Common myeloid progenitor, CD34-positive (primary cell): ENCODE measurements at regions not wholly inside any gene's neighbourhood (a gene's known extent, or its start where the extent isn't known, plus 50 kb on each side); places are given as distances from the start of the nearest gene placed in this dataset.

Experiments used
- CTCF ChIA-PET: fragments of 350-600 bp; sonication (Branson Sonifier 250); formaldehyde crosslinking; loops from one replicate; lab custom pipeline; 2021; ENCODE audit warnings: antibody characterized with exemption; lab: Charles Lee
- POLR2A ChIA-PET: fragments of 350-600 bp; sonication (Branson Sonifier 250); formaldehyde crosslinking; loops from one replicate; lab custom pipeline; 2021; ENCODE audit warnings: antibody characterized with exemption; lab: Charles Lee
- DNase-seq, 3 donors: peaks; one replicate each; pipeline versions ENCODE4 v3.0.0 to v3.0.0-alpha.2; 2013
- H3K27ac ChIP-seq, 2 experiments: 1 replicate in 1 of 2; 2 replicates in 1 of 2; pipeline ENCODE4 v1.7.0; 2013; ENCODE audit warnings: inconsistent platforms in 2 of 2, low read length in 2 of 2, mild to moderate bottlenecking in 2 of 2, low read depth in 1 of 2, moderate library complexity in 1 of 2; ENCODE audit not compliant: severe bottlenecking in 2 of 2, insufficient read depth in 1 of 2, poor library complexity in 1 of 2
- H3K27me3 ChIP-seq, 5 experiments: replicated peaks in 2 of 5; 1 replicate in 3 of 5; 2 replicates in 2 of 5; pipeline versions ENCODE4 v1.6.1 to v1.7.0; 2013; ENCODE audit warnings: low read length in 4 of 5, mild to moderate bottlenecking in 2 of 5, moderate library complexity in 2 of 5, inconsistent platforms in 1 of 5; ENCODE audit not compliant: insufficient read depth in 5 of 5, control insufficient read depth in 4 of 5
- H3K36me3 ChIP-seq, 4 experiments: 1 replicate in 2 of 4; 2 replicates in 2 of 4; pipeline versions ENCODE4 v1.6.1 to v1.7.0; 2013; ENCODE audit warnings: low read length in 3 of 4, control low read depth in 1 of 4, mild to moderate bottlenecking in 1 of 4; ENCODE audit not compliant: control insufficient read depth in 4 of 4, insufficient read depth in 4 of 4
- H3K4me1 ChIP-seq, 4 experiments: 1 replicate in 3 of 4; 2 replicates in 1 of 4; pipeline versions ENCODE4 v1.6.1 to v1.7.1; 2013; ENCODE audit warnings: low read length in 3 of 4, mild to moderate bottlenecking in 3 of 4, control low read depth in 1 of 4, inconsistent platforms in 1 of 4, moderate library complexity in 1 of 4; ENCODE audit not compliant: control insufficient read depth in 4 of 4, insufficient read depth in 4 of 4; ENCODE audit errors: control extremely low read depth in 1 of 4
- H3K4me3 ChIP-seq, 7 experiments: 1 replicate in 4 of 7; 2 replicates in 3 of 7; pipeline versions ENCODE4 v1.5.1 to v1.7.0; 2013; ENCODE audit warnings: mild to moderate bottlenecking in 7 of 7, low read length in 6 of 7, moderate library complexity in 6 of 7, inconsistent platforms in 2 of 7, low read depth in 2 of 7, control low read depth in 1 of 7; ENCODE audit not compliant: insufficient read depth in 4 of 7, control insufficient read depth in 1 of 7; ENCODE audit errors: extremely low read depth in 1 of 7
- H3K9me3 ChIP-seq, 5 experiments: 1 replicate in 4 of 5; 2 replicates in 1 of 5; pipeline versions ENCODE4 v1.6.1 to v1.7.1; 2013; ENCODE audit warnings: low read length in 4 of 5, mild to moderate bottlenecking in 2 of 5, inconsistent platforms in 1 of 5, low read depth in 1 of 5, moderate library complexity in 1 of 5; ENCODE audit not compliant: control insufficient read depth in 4 of 5, insufficient read depth in 2 of 5; ENCODE audit errors: control extremely low read depth in 1 of 5
- WGBS: methylation state at CpG from one replicate; pipeline ENCODE4 v1.1.5; 2013; ENCODE audit not compliant: insufficient coverage; 5-methylcytosine and 5-hydroxymethylcytosine counted together

DNA sequence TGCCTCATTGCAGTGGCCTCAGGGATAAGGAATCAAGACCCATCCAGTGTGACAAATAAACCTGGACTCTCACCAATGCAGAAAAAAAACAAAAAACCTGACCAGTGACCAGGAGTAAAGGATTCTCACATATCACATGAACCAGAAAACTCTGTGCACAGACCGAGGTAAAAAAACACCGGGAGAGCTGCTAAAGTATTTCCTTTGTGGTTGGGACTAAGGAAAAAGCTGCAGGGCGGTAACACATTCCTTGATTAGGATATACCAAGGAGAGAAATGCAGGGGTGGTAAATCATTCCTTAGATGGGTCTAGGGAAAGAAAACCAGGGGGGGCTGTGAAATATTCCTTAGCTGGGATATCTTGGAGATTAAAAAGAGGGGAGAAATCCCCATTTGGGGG, 64.8 kb upstream of the ZNF85 start:
- no peak overlapping the region for H3K27ac ChIP-seq
- no peak overlapping the region for H3K4me3 ChIP-seq
- H3K4me1 ChIP-seq = no peaks in the 10 kb centered on the region
- H3K27me3 ChIP-seq = no peaks in the 10 kb centered on the region
- DNase-seq = no peak
- H3K36me3 ChIP-seq = no peaks in the 10 kb centered on the region
- POLR2A ChIA-PET = no interaction called here
- peaks cover 3 to 32% (median 14%) of the 10 kb centered on the region in 5 experiments for H3K9me3 ChIP-seq
- 100% methylated on average over 1 of the region's 3 CpGs for WGBS
- CTCF ChIA-PET = no interaction called here

DNA sequence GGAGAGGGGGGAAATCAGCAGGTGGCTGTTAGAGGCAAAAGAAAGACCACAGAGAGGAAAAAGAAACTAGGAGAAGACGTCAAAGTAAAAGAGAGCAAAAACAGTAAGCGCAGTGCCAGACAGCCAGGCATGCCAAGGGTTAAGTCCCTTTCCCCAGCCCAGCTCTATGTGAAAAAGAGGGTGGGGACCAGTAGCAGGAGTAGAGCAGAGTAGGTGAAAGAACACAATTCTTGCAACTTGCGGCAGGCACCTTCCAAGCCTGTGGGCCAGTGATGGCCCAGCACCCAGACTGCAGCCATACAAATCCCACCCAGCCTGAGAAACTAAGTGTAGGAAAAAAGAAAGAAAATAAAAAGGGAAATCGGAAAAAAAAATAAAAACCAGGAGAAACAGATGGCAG, 64.2 kb upstream of the ZNF85 start:
- 72% methylated on average over 2 of the region's 4 CpGs for WGBS
- CTCF ChIA-PET = no interaction called here

DNA sequence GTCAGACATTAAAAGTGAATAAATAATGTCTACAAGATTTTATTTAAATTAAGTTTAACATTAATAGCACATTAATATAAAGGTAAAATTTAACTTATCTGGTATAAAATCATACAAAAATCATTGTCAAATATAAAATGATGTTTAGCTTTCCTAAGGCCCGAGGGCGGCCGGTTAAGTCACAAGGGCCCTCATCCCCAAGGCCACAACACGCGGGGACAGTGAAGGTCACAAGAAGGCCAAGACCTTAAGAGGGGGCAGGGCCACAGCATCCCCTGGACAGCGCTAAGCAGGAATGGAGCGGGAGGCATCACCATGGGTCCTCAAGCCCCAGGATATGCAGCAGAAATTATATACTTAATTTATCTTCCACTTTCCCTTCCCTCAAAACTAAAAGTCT, 62.7 kb upstream of the ZNF85 start:
- POLR2A ChIA-PET = no interaction called here

More for the DNA sequence above, 64.2 kb upstream of the ZNF85 start:
- Histone ChIP-seq H3K36me3 (no peaks in the 10 kb centered on the region), H3K9me3 (peaks cover 3 to 32% (median 15%) of the 10 kb centered on the region in 5 experiments), H3K27me3 (no peaks in the 10 kb centered on the region), H3K27ac (no peak overlapping the region), H3K4me1 (no peaks in the 10 kb centered on the region), H3K4me3 (no peak overlapping the region)
- DNase-seq = no peak
- POLR2A ChIA-PET = no interaction called here

DNA sequence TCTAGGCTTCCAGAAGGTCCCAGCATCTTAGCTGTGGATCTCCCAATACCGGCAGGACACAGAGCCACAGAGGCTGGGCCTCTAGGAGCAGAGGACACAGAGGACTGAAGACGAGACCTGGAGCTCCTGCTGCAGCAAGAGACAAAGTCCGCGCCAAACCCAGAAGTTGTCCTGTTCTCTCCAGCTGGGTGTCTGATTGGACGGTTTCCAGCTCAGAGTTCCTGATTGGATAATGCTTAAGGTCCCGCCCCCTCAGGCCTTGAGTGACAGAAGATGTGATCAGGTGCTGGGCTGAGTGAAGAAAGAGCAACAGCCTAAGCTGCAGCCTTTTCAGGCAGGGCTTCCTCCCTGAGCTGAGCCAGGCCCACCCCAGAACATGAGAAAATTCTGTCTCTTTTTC, 59.9 kb upstream of the ZNF85 start:
- CTCF ChIA-PET = no interaction called here

More for the DNA sequence above, 62.7 kb upstream of the ZNF85 start:
- no peak for DNase-seq
- WGBS = 91% methylated on average over 7 of the region's 7 CpGs
- H3K36me3 ChIP-seq = no peaks in the 10 kb centered on the region
- CTCF ChIA-PET = no interaction called here
- H3K4me1 ChIP-seq = no peaks in the 10 kb centered on the region
- H3K9me3 ChIP-seq = peaks cover 2 to 37% (median 15%) of the 10 kb centered on the region in 5 experiments
- H3K27me3 ChIP-seq = no peaks in the 10 kb centered on the region
- no peak overlapping the region for H3K27ac ChIP-seq
- no peak overlapping the region for H3K4me3 ChIP-seq

More for the DNA sequence above, 59.9 kb upstream of the ZNF85 start:
- Histone ChIP-seq H3K4me1 (no peaks in the 10 kb centered on the region), H3K9me3 (peaks cover 0 to 50% (median 12%) of the 10 kb centered on the region in 5 experiments), H3K27me3 (no peaks in the 10 kb centered on the region), H3K36me3 (no peaks in the 10 kb centered on the region), H3K27ac (no peak overlapping the region), H3K4me3 (no peak overlapping the region)
- DNase-seq = no peak
- 91% methylated on average over 6 of the region's 6 CpGs for WGBS
- POLR2A ChIA-PET = no interaction called here
